Panc1 (cell line): ENCODE measurements at regions not wholly inside any gene's neighbourhood (a gene's known extent, or its start where the extent isn't known, plus 50 kb on each side); places are given as distances from the start of the nearest gene placed in this dataset.

Experiments used
- POLR2AphosphoS5 ChIP-seq: IDR thresholded peaks from 2 replicates; pipeline ENCODE4 v1.6.1; 2012; ENCODE audit warnings: mild to moderate bottlenecking, low read depth, low read length, moderate library complexity
- SIN3A ChIP-seq: IDR thresholded peaks from 2 replicates; pipeline ENCODE4 v1.6.1; 2012; ENCODE audit warnings: low read depth, mild to moderate bottlenecking, low read length, moderate library complexity, borderline replicate concordance; ENCODE audit not compliant: insufficient read depth
- TCF7L2 ChIP-seq: IDR thresholded peaks from 2 replicates; pipeline ENCODE4 v1.6.1; 2011; ENCODE audit warnings: mild to moderate bottlenecking, low read depth, low read length, inconsistent platforms
- TF ChIP-seq, protein P1 (sequence below): fragments of 450-650 bp; IDR thresholded peaks from 2 replicates; pipeline ENCODE4 v1.5.1; 2017; ENCODE audit warnings: mild to moderate bottlenecking
- TF ChIP-seq, protein P2 (sequence below), 2 experiments: IDR thresholded peaks; 2 replicates each; pipeline ENCODE4 v1.6.1; 2011 to 2012; ENCODE audit warnings: low read depth in 2 of 2, control low read depth in 1 of 2, low read length in 1 of 2, mild to moderate bottlenecking in 1 of 2, moderate library complexity in 1 of 2; ENCODE audit not compliant: insufficient read depth in 1 of 2

DNA sequence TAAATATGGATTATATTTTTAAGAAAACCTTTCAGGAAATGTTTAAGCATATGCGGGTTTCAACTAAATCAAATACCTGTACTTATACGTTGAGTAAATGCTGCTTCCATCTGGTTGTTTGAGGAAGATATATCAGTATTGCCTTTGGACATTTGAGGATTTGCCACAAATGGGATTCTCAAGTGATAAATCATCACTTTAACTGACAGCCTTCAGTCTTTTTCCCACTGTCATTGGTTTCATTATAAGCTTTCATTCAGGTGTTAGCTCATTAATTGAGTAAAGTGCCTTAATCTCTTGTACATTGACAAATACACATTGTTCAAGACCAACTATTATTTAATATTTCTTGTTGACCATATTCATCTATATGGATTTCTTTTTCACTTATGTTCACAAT lies 217.2 kb downstream of the EDEM1 start:
- TF ChIP-seq, protein P1, sequence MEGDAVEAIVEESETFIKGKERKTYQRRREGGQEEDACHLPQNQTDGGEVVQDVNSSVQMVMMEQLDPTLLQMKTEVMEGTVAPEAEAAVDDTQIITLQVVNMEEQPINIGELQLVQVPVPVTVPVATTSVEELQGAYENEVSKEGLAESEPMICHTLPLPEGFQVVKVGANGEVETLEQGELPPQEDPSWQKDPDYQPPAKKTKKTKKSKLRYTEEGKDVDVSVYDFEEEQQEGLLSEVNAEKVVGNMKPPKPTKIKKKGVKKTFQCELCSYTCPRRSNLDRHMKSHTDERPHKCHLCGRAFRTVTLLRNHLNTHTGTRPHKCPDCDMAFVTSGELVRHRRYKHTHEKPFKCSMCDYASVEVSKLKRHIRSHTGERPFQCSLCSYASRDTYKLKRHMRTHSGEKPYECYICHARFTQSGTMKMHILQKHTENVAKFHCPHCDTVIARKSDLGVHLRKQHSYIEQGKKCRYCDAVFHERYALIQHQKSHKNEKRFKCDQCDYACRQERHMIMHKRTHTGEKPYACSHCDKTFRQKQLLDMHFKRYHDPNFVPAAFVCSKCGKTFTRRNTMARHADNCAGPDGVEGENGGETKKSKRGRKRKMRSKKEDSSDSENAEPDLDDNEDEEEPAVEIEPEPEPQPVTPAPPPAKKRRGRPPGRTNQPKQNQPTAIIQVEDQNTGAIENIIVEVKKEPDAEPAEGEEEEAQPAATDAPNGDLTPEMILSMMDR = no peak
- TF ChIP-seq POLR2AphosphoS5 = no peak
- TF ChIP-seq, protein P2, sequence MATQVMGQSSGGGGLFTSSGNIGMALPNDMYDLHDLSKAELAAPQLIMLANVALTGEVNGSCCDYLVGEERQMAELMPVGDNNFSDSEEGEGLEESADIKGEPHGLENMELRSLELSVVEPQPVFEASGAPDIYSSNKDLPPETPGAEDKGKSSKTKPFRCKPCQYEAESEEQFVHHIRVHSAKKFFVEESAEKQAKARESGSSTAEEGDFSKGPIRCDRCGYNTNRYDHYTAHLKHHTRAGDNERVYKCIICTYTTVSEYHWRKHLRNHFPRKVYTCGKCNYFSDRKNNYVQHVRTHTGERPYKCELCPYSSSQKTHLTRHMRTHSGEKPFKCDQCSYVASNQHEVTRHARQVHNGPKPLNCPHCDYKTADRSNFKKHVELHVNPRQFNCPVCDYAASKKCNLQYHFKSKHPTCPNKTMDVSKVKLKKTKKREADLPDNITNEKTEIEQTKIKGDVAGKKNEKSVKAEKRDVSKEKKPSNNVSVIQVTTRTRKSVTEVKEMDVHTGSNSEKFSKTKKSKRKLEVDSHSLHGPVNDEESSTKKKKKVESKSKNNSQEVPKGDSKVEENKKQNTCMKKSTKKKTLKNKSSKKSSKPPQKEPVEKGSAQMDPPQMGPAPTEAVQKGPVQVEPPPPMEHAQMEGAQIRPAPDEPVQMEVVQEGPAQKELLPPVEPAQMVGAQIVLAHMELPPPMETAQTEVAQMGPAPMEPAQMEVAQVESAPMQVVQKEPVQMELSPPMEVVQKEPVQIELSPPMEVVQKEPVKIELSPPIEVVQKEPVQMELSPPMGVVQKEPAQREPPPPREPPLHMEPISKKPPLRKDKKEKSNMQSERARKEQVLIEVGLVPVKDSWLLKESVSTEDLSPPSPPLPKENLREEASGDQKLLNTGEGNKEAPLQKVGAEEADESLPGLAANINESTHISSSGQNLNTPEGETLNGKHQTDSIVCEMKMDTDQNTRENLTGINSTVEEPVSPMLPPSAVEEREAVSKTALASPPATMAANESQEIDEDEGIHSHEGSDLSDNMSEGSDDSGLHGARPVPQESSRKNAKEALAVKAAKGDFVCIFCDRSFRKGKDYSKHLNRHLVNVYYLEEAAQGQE (IDR thresholded peaks at IDR 0.05; ENCODE audit: insufficient read depth in 1 of 2, low read depth in 2 of 2, low read length in 1 of 2) = no peak
- no peak for TF ChIP-seq SIN3A
- TF ChIP-seq TCF7L2 = no peak
